Activated B cell treated with CpG ODN at 0.5 μM for 24 hours (primary cell): ENCODE measurements at regions not wholly inside any gene's neighbourhood (a gene's known extent, or its start where the extent isn't known, plus 50 kb on each side); places are given as distances from the start of the nearest gene placed in this dataset.

Experiments used
- ATAC-seq: fragments of 200-7000 bp; cut with Tn5 transposase; one replicate; pipeline ENCODE4 v1.10.0; 2021; ENCODE audit warnings: low read depth, mild to moderate bottlenecking, moderate library complexity
- CTCF ChIA-PET: fragments of 350-600 bp; sonication (Branson Sonifier 250); formaldehyde crosslinking; loops from one replicate; lab custom pipeline; 2021; ENCODE audit warnings: antibody characterized with exemption; lab: Charles Lee
- POLR2A ChIA-PET: fragments of 350-600 bp; sonication (Branson Sonifier 250); formaldehyde crosslinking; loops from one replicate; lab custom pipeline; 2021; ENCODE audit warnings: antibody characterized with exemption; lab: Charles Lee
- DNase-seq: peaks from one replicate; pipeline ENCODE4 v3.0.0; 2022
- H3K27ac Mint-ChIP-seq: one replicate; pipeline ENCODE4 v1.8.0; 2020; ENCODE audit warnings: mixed read lengths
- H3K27me3 Mint-ChIP-seq: one replicate; pipeline ENCODE4 v1.8.0; 2021; ENCODE audit warnings: mixed read lengths
- H3K36me3 Mint-ChIP-seq: one replicate; pipeline ENCODE4 v1.8.0; 2021; ENCODE audit warnings: low read depth, mixed read lengths
- H3K4me1 Mint-ChIP-seq: one replicate; pipeline ENCODE4 v1.8.0; 2021; ENCODE audit warnings: mixed read lengths
- H3K4me3 Mint-ChIP-seq: one replicate; pipeline ENCODE4 v1.8.0; 2020; ENCODE audit warnings: mild to moderate bottlenecking, mixed read lengths
- H3K9me3 Mint-ChIP-seq: one replicate; pipeline ENCODE4 v1.8.0; 2020; ENCODE audit warnings: mixed read lengths
- intact Hi-C: fragments of 100-400 bp; cut with micrococcal nuclease; formaldehyde crosslinking; loops from one replicate; pipeline ENCODE4 v1.15.1; 2024
- TF ChIP-seq, protein P1 (sequence below): fragments of 200-600 bp; IDR thresholded peaks from one replicate; pipeline ENCODE4 v1.8.0; 2022; ENCODE audit warnings: antibody characterized with exemption, mild to moderate bottlenecking

DNA sequence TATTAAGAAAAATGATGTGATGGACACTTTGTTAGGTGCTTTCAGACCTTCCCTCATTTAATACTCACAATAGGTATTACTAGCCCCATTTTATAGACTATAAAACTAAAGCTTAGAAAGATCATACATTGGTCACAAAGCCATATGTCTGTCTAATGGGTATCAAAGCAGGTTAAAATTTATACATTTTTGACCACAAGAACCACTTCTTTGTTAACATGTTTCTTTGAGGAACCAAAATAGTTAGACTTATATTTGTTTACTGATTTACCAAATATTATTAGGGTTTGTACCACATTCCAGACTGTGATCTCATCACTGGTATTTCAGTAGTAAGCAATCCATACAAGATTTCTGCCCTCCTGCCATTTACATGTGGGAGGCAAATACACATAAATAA is 363.3 kb downstream of the NAF1 start:
- TF ChIP-seq, protein P1, sequence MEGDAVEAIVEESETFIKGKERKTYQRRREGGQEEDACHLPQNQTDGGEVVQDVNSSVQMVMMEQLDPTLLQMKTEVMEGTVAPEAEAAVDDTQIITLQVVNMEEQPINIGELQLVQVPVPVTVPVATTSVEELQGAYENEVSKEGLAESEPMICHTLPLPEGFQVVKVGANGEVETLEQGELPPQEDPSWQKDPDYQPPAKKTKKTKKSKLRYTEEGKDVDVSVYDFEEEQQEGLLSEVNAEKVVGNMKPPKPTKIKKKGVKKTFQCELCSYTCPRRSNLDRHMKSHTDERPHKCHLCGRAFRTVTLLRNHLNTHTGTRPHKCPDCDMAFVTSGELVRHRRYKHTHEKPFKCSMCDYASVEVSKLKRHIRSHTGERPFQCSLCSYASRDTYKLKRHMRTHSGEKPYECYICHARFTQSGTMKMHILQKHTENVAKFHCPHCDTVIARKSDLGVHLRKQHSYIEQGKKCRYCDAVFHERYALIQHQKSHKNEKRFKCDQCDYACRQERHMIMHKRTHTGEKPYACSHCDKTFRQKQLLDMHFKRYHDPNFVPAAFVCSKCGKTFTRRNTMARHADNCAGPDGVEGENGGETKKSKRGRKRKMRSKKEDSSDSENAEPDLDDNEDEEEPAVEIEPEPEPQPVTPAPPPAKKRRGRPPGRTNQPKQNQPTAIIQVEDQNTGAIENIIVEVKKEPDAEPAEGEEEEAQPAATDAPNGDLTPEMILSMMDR = no peak
- H3K9me3 Mint-ChIP-seq = peaks cover 2% of the 10 kb centered on the region
- ChIA-PET POLR2A (no interaction called here), CTCF (no interaction called here)
- ATAC-seq = no peak
- no peak overlapping the region for H3K27ac Mint-ChIP-seq
- intact Hi-C loops = no loop called here
- no peak for DNase-seq
- no peak overlapping the region for H3K4me3 Mint-ChIP-seq
- H3K36me3 Mint-ChIP-seq = no peaks in the 10 kb centered on the region
- peaks cover 2% of the 10 kb centered on the region for H3K27me3 Mint-ChIP-seq
- H3K4me1 Mint-ChIP-seq = no peaks in the 10 kb centered on the region

DNA sequence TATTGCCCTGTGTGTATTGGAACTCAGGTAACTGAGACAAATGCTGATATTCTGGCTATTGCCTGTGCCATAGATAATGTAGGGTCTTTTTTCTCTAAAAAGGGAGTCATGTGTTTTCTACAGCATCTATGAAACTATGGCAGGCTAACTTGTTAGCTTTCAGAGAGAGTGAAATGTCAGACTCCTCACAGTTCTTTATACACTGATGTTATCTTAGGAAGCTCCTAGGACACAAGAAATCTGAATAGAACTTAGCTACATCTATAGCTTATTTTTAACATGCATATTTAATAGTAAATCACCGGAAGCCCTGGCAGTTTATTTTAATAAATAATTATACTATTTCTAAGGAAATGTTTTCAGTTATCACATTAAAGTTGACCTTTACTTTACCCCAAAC is 369.6 kb downstream of the NAF1 start:
- ChIA-PET POLR2A (no interaction called here), CTCF (no interaction called here)
- Mint-ChIP-seq H3K27ac (no peak overlapping the region), H3K4me3 (no peak overlapping the region), H3K36me3 (no peaks in the 10 kb centered on the region), H3K9me3 (peaks cover 2% of the 10 kb centered on the region), H3K27me3 (peaks cover 2% of the 10 kb centered on the region), H3K4me1 (no peaks in the 10 kb centered on the region)
- intact Hi-C loops = no loop called here
- TF ChIP-seq, protein P1 = no peak
- no peak for ATAC-seq
- DNase-seq = no peak

DNA sequence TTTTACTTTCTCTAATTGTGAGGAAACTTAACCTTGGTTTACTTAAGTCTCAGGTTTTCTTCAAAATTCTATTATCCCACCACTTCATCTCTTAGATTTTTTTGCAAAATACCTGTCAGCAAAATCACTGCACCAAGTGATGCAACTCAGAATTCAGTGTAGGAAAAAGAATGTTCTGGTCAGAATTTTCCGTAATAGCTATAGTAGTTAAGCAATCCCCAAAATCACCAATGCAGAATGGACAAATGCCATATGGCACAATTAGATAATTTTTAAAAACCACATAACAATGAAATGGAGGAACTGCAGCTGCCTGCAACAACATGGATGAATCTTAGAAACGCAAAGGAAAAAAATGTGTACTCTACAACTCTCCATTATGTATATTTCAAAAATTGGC is 373.1 kb downstream of the NAF1 start:
- CTCF ChIA-PET = no interaction called here
- ATAC-seq = no peak
- no peaks in the 10 kb centered on the region for H3K4me1 Mint-ChIP-seq
- intact Hi-C loops = no loop called here
- no peak overlapping the region for H3K27ac Mint-ChIP-seq
- no peak for DNase-seq
- H3K27me3 Mint-ChIP-seq = no peaks in the 10 kb centered on the region
- H3K9me3 Mint-ChIP-seq = no peaks in the 10 kb centered on the region
- no peaks in the 10 kb centered on the region for H3K36me3 Mint-ChIP-seq
- no peak overlapping the region for H3K4me3 Mint-ChIP-seq
- TF ChIP-seq, protein P1 = no peak
- POLR2A ChIA-PET = no interaction called here

DNA sequence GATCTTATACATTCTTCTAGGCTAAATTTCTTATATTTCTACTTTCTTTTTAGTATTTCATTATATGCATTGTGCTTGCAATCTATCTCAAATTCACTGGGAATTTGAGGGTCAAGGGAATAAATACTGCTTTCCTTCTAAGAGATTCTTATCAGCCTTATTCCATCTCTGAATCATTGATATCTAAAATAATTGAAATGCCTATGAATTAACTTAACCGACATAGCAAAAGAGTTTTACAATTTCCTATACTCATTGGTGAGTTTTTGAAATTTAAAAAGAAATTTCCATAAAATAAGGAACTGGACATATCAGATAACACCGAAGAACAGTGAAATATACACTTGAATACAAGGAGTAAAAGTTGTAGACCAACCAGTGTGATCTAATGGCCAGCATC is 373.7 kb downstream of the NAF1 start:
- ATAC-seq (no peak), DNase-seq (no peak)
- H3K9me3 Mint-ChIP-seq = no peaks in the 10 kb centered on the region
- CTCF ChIA-PET = no interaction called here
- H3K4me3 Mint-ChIP-seq = no peak overlapping the region
- H3K27me3 Mint-ChIP-seq = no peaks in the 10 kb centered on the region
- H3K27ac Mint-ChIP-seq = no peak overlapping the region
- H3K36me3 Mint-ChIP-seq = no peaks in the 10 kb centered on the region
- POLR2A ChIA-PET = no interaction called here
- TF ChIP-seq, protein P1 = no peak
- intact Hi-C loops = no loop called here
- no peaks in the 10 kb centered on the region for H3K4me1 Mint-ChIP-seq

DNA sequence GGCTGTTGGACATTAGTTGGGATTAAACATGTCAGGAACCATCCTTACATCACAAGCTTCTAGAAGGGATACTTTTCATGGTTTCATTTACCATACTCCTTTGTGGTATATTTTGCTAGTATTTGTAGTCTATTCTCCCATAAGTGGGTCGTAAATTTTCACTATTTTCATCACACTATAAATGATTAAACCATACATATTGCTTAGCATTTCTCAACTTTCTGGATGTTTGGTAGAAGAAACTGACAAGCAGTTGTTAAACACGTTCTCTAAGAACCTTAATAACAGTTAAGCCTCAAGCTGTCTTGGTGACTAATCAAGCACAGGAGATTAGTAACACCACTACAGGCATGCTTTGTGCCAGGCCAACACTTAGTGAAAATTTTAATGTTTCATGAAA is 375.5 kb downstream of the NAF1 start:
- Mint-ChIP-seq H3K27ac (no peak overlapping the region), H3K36me3 (no peaks in the 10 kb centered on the region), H3K9me3 (no peaks in the 10 kb centered on the region), H3K4me3 (no peak overlapping the region), H3K27me3 (no peaks in the 10 kb centered on the region), H3K4me1 (no peaks in the 10 kb centered on the region)
- POLR2A ChIA-PET = no interaction called here
- intact Hi-C loops = no loop called here
- DNase-seq = no peak
- no peak for ATAC-seq
- TF ChIP-seq, protein P1 = no peak
- CTCF ChIA-PET = no interaction called here
